ENCODE measurements at regions not wholly inside any gene's neighbourhood (a gene's known extent, or its start where the extent isn't known, plus 50 kb on each side); places are given as distances from the start of the nearest gene placed in this dataset.

- TF ChIP-seq TAF1 (IDR thresholded peaks at IDR 0.05; ENCODE audit: borderline replicate concordance, insufficient read depth, low read length) (no peak), POLR2AphosphoS5 (IDR thresholded peaks at IDR 0.05; ENCODE audit: low read depth, low read length) (no peak), SIN3A (IDR thresholded peaks at IDR 0.05; ENCODE audit: borderline replicate concordance, insufficient read depth, low read length) (no peak), FOXP2 (optimal IDR thresholded peaks at IDR 0.05; ENCODE audit: borderline replicate concordance, extremely low read depth, extremely low read length, insufficient read depth) (no peak)
- TF ChIP-seq, protein P1, sequence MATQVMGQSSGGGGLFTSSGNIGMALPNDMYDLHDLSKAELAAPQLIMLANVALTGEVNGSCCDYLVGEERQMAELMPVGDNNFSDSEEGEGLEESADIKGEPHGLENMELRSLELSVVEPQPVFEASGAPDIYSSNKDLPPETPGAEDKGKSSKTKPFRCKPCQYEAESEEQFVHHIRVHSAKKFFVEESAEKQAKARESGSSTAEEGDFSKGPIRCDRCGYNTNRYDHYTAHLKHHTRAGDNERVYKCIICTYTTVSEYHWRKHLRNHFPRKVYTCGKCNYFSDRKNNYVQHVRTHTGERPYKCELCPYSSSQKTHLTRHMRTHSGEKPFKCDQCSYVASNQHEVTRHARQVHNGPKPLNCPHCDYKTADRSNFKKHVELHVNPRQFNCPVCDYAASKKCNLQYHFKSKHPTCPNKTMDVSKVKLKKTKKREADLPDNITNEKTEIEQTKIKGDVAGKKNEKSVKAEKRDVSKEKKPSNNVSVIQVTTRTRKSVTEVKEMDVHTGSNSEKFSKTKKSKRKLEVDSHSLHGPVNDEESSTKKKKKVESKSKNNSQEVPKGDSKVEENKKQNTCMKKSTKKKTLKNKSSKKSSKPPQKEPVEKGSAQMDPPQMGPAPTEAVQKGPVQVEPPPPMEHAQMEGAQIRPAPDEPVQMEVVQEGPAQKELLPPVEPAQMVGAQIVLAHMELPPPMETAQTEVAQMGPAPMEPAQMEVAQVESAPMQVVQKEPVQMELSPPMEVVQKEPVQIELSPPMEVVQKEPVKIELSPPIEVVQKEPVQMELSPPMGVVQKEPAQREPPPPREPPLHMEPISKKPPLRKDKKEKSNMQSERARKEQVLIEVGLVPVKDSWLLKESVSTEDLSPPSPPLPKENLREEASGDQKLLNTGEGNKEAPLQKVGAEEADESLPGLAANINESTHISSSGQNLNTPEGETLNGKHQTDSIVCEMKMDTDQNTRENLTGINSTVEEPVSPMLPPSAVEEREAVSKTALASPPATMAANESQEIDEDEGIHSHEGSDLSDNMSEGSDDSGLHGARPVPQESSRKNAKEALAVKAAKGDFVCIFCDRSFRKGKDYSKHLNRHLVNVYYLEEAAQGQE (IDR thresholded peaks at IDR 0.05; ENCODE audit: insufficient read depth in 1 of 2, low read depth in 2 of 2, low read length in 2 of 2), result no peak
These were observed 233.4 kb downstream of the SOX11 start for GRCh38 chr2:5925604-5926003.

DNA sequence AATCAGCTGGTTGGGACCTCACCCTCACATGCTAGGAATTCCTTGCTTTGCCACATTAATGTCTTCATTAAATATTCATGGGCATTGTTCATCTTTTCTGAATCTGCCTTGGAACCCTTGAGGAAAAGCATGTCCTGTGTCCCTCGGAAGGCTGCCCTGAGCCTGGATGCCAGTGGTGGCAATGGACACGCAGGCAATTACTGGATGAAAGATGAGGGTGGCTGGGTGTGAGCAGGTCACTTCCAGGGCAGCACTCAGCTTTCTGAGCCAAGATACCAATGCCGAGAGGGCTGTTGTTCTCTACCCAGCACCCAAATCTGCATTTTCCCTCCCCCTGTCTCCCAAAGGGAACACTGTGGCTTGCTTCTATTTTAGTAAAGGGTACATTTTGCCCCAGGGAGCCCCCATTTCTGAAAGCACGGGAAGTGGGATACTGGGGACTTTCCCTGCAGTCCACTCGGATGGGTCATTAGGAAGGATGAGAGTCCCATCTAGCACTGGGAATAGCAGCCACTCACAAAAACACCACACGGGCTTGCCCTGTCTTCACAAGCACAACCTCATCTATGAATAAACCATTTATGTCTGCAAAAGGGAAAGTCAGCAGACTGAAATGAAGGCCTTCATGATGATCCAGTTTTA lies 234.8 kb downstream of the SOX11 start:
- TF ChIP-seq, protein P1 (IDR thresholded peaks at IDR 0.05; ENCODE audit: insufficient read depth in 1 of 2, low read depth in 2 of 2, low read length in 2 of 2), result no peak
- TF ChIP-seq POLR2AphosphoS5 (IDR thresholded peaks at IDR 0.05; ENCODE audit: low read depth, low read length), result no peak
- TF ChIP-seq FOXP2 (optimal IDR thresholded peaks at IDR 0.05; ENCODE audit: borderline replicate concordance, extremely low read depth, extremely low read length, insufficient read depth), result no peak
- no peak for TF ChIP-seq SIN3A (IDR thresholded peaks at IDR 0.05; ENCODE audit: borderline replicate concordance, insufficient read depth, low read length)
- no peak for TF ChIP-seq TAF1 (IDR thresholded peaks at IDR 0.05; ENCODE audit: borderline replicate concordance, insufficient read depth, low read length)

- TF ChIP-seq SIN3A (IDR thresholded peaks at IDR 0.05; ENCODE audit: borderline replicate concordance, insufficient read depth, low read length) (no peak), POLR2AphosphoS5 (IDR thresholded peaks at IDR 0.05; ENCODE audit: low read depth, low read length) (no peak), FOXP2 (optimal IDR thresholded peaks at IDR 0.05; ENCODE audit: borderline replicate concordance, extremely low read depth, extremely low read length, insufficient read depth) (no peak), TAF1 (IDR thresholded peaks at IDR 0.05; ENCODE audit: borderline replicate concordance, insufficient read depth, low read length) (no peak)
- TF ChIP-seq, protein P1 (IDR thresholded peaks at IDR 0.05; ENCODE audit: insufficient read depth in 1 of 2, low read depth in 2 of 2, low read length in 2 of 2), result no peak
These were observed 240.6 kb downstream of the SOX11 start for GRCh38 chr2:5932556-5933469.

DNA sequence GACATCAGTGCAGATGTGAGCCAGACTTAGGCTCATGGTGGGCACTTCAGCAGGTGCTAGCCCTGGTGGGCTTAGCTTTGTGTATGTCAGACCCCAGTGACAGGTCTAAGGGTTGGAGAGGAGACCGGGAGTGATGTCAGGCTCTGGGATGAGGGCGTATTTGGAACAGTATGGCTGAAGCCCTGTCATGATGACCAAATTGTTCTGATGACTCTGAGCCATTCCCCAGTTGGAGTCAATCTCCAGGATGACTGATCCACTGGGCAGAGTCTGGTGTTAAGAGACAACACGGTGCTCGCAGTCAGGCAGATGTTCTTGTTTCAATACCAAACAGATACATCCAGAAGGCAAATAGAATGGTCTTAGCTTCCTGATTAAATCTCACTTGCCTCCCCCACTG lies 241.5 kb downstream of the SOX11 start:
- TF ChIP-seq POLR2AphosphoS5 (IDR thresholded peaks at IDR 0.05; ENCODE audit: low read depth, low read length) (no peak), FOXP2 (optimal IDR thresholded peaks at IDR 0.05; ENCODE audit: borderline replicate concordance, extremely low read depth, extremely low read length, insufficient read depth) (no peak), TAF1 (IDR thresholded peaks at IDR 0.05; ENCODE audit: borderline replicate concordance, insufficient read depth, low read length) (no peak), SIN3A (IDR thresholded peaks at IDR 0.05; ENCODE audit: borderline replicate concordance, insufficient read depth, low read length) (no peak)
- TF ChIP-seq, protein P1 (IDR thresholded peaks at IDR 0.05; ENCODE audit: insufficient read depth in 1 of 2, low read depth in 2 of 2, low read length in 2 of 2), result no peak

All from PFSK-1 (cell line).